Testis (tissue), 2 donors: ENCODE measurements at regions not wholly inside any gene's neighbourhood (a gene's known extent, or its start where the extent isn't known, plus 50 kb on each side); places are given as distances from the start of the nearest gene placed in this dataset.

Experiments used
- DNase-seq: peaks from one replicate; pipeline ENCODE4 v3.0.0-alpha.2; 2019
- H3K27ac ChIP-seq, 2 donors: fragments of 200-600 bp; sonication (generic); one replicate each; pipeline ENCODE4 v1.5.1; 2019
- H3K27me3 ChIP-seq: fragments of 200-600 bp; sonication (generic); one replicate; pipeline ENCODE4 v1.5.1; 2019
- H3K36me3 ChIP-seq: fragments of 200-600 bp; sonication (generic); one replicate; pipeline ENCODE4 v1.5.1; 2017; ENCODE audit warnings: low read depth; ENCODE audit errors: missing control alignments
- H3K4me1 ChIP-seq: fragments of 200-600 bp; sonication (generic); one replicate; pipeline ENCODE4 v1.5.1; 2019
- H3K4me3 ChIP-seq, 2 donors: fragments of 200-600 bp; sonication (generic); one replicate each; pipeline ENCODE4 v1.5.1; 2017 to 2019
- H3K9me3 ChIP-seq: fragments of 200-600 bp; sonication (generic); one replicate; pipeline ENCODE4 v1.5.1; 2017
- POLR2A ChIP-seq: fragments of 450-650 bp; IDR thresholded peaks from one replicate; pipeline ENCODE4 v1.6.1; 2017; ENCODE audit warnings: antibody characterized with exemption, mild to moderate bottlenecking, moderate library complexity
- WGBS, 2 donors: methylation state at CpG; one replicate each; pipeline ENCODE4 v1.1.5; 2018; 5-methylcytosine and 5-hydroxymethylcytosine counted together
- intact Hi-C: fragments of 100-400 bp; cut with DNase I; formaldehyde crosslinking; loops from one replicate; pipeline ENCODE4 v1.15.1; 2023; ENCODE audit warnings: low total_unique reads
- TF ChIP-seq, protein P1 (sequence below), 3 experiments: fragments of 450-650 bp in 2 of 3; fragments of 200-600 bp in 1 of 3; sonication (generic) in 1 of 3; IDR thresholded peaks; one replicate each; pipeline ENCODE4 v1.5.1; 2016 to 2019; ENCODE audit warnings: antibody characterized with exemption in 3 of 3, mild to moderate bottlenecking in 2 of 3, moderate library complexity in 1 of 3

- TF ChIP-seq, protein P1, sequence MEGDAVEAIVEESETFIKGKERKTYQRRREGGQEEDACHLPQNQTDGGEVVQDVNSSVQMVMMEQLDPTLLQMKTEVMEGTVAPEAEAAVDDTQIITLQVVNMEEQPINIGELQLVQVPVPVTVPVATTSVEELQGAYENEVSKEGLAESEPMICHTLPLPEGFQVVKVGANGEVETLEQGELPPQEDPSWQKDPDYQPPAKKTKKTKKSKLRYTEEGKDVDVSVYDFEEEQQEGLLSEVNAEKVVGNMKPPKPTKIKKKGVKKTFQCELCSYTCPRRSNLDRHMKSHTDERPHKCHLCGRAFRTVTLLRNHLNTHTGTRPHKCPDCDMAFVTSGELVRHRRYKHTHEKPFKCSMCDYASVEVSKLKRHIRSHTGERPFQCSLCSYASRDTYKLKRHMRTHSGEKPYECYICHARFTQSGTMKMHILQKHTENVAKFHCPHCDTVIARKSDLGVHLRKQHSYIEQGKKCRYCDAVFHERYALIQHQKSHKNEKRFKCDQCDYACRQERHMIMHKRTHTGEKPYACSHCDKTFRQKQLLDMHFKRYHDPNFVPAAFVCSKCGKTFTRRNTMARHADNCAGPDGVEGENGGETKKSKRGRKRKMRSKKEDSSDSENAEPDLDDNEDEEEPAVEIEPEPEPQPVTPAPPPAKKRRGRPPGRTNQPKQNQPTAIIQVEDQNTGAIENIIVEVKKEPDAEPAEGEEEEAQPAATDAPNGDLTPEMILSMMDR (IDR thresholded peaks at IDR 0.05) = no peak
- no peak for TF ChIP-seq POLR2A
- H3K36me3 ChIP-seq = no peaks in the 10 kb centered on the region
- no peak for DNase-seq
- H3K27me3 ChIP-seq = no peaks in the 10 kb centered on the region
- WGBS, 2 donors = 89 to 90% methylated on average over 6 of the region's 6 CpGs
- H3K27ac ChIP-seq = no peak overlapping the region
- H3K4me3 ChIP-seq = no peak overlapping the region
- no peaks in the 10 kb centered on the region for H3K4me1 ChIP-seq
- no peaks in the 10 kb centered on the region for H3K9me3 ChIP-seq
- intact Hi-C loops = no loop called here
Observed at GRCh38 chr5:3958389-3958788, 362.8 kb downstream of the IRX1 start.

DNA sequence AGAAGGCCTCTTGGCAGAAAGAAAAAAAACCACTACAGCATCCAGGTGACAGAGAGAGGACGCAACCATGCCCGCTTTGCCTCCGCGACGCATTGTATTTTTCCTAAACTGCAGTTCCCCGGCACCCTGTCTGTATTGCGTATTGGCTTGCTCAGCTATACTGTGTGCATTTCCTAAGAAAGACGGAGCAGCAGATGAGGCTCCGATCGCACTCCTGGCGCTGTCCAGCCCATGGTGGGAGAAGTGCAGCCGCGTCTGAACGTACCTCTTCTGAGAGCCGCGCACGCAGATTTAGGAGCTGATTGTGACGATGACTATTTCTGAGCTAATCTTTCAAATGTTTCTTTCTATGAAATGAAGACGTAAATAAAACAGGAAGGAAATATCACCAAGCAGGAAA lies 366.5 kb downstream of the IRX1 start:
- H3K27me3 ChIP-seq = no peaks in the 10 kb centered on the region
- H3K9me3 ChIP-seq = no peaks in the 10 kb centered on the region
- intact Hi-C loops = no loop called here
- no peaks in the 10 kb centered on the region for H3K4me1 ChIP-seq
- no peak for DNase-seq
- 56 to 74% methylated on average over 19 of the region's 19 CpGs for WGBS, 2 donors
- no peak overlapping the region for H3K27ac ChIP-seq
- TF ChIP-seq, protein P1 (IDR thresholded peaks at IDR 0.05) = no peak
- no peak for TF ChIP-seq POLR2A
- H3K4me3 ChIP-seq = peak overlapping the region in 1 of 2 donors; percentile 5
- H3K36me3 ChIP-seq = no peaks in the 10 kb centered on the region

GRCh38 chr5:3963652-3964051 lies 368.0 kb downstream of the IRX1 start:
- H3K36me3 ChIP-seq = no peaks in the 10 kb centered on the region
- no peaks in the 10 kb centered on the region for H3K9me3 ChIP-seq
- 89 to 95% methylated on average over 1 of the region's 1 CpG for WGBS, 2 donors
- no peak for DNase-seq
- no peak overlapping the region for H3K4me3 ChIP-seq
- no peak overlapping the region for H3K27ac ChIP-seq
- no peaks in the 10 kb centered on the region for H3K27me3 ChIP-seq
- H3K4me1 ChIP-seq = no peaks in the 10 kb centered on the region
- intact Hi-C loops = no loop called here
- no peak for TF ChIP-seq POLR2A
- TF ChIP-seq, protein P1 (IDR thresholded peaks at IDR 0.05) = no peak

- no peak for TF ChIP-seq POLR2A
- TF ChIP-seq, protein P1 (IDR thresholded peaks at IDR 0.05) = no peak
- 68 to 70% methylated on average over 6 of the region's 6 CpGs for WGBS, 2 donors
- DNase-seq = no peak
- intact Hi-C loops = no loop called here
- Histone ChIP-seq H3K36me3 (no peaks in the 10 kb centered on the region), H3K4me1 (no peaks in the 10 kb centered on the region), H3K27me3 (no peaks in the 10 kb centered on the region), H3K9me3 (no peaks in the 10 kb centered on the region), H3K27ac (no peak overlapping the region), H3K4me3 (no peak overlapping the region)
Observed at GRCh38 chr5:3980156-3980555, 384.5 kb downstream of the IRX1 start.

GRCh38 chr5:3987867-3988266 lies 392.2 kb downstream of the IRX1 start:
- intact Hi-C loops = no loop called here
- TF ChIP-seq, protein P1 (IDR thresholded peaks at IDR 0.05) = no peak
- TF ChIP-seq POLR2A = no peak
- H3K27me3 ChIP-seq = no peaks in the 10 kb centered on the region
- H3K4me3 ChIP-seq = no peak overlapping the region
- WGBS, 2 donors = 84 to 91% methylated on average over 4 of the region's 4 CpGs
- no peaks in the 10 kb centered on the region for H3K9me3 ChIP-seq
- H3K27ac ChIP-seq = no peak overlapping the region
- no peak for DNase-seq
- no peaks in the 10 kb centered on the region for H3K36me3 ChIP-seq
- H3K4me1 ChIP-seq = no peaks in the 10 kb centered on the region
